H9 (cell line): ENCODE measurements at regions not wholly inside any gene's neighbourhood (a gene's known extent, or its start where the extent isn't known, plus 50 kb on each side); places are given as distances from the start of the nearest gene placed in this dataset.

Experiments
- DNase-seq: peaks from one replicate; pipeline ENCODE4 v3.0.0-alpha.2; 2017
- H2AFZ ChIP-seq: one replicate; pipeline ENCODE4 v1.6.1; 2013; ENCODE audit warnings: mild to moderate bottlenecking, low read length, control low read depth, moderate library complexity
- H2AK5ac ChIP-seq: 2 replicates; pipeline ENCODE4 v1.6.1; 2013; ENCODE audit warnings: low read length, control low read depth, mixed read lengths; ENCODE audit not compliant: insufficient read length
- H2BK120ac ChIP-seq: one replicate; pipeline ENCODE4 v1.6.1; 2013; ENCODE audit warnings: low read depth, mild to moderate bottlenecking, low read length, control low read depth, inconsistent platforms; ENCODE audit not compliant: poor library complexity, severe bottlenecking
- H2BK12ac ChIP-seq: 2 replicates; pipeline ENCODE4 v1.6.1; 2013; ENCODE audit warnings: low read length, control low read depth, mixed read lengths, low read depth; ENCODE audit not compliant: insufficient read length
- H2BK15ac ChIP-seq: 2 replicates; pipeline ENCODE4 v1.6.1; 2013; ENCODE audit warnings: low read depth, low read length, control low read depth
- H2BK20ac ChIP-seq: one replicate; pipeline ENCODE4 v1.6.1; 2013; ENCODE audit warnings: low read depth, mild to moderate bottlenecking, low read length, control low read depth, inconsistent platforms; ENCODE audit not compliant: poor library complexity, severe bottlenecking
- H2BK5ac ChIP-seq: 2 replicates; pipeline ENCODE4 v1.6.1; 2013; ENCODE audit warnings: low read length, control low read depth, mixed read lengths; ENCODE audit not compliant: insufficient read length
- H3K14ac ChIP-seq: 2 replicates; pipeline ENCODE4 v1.6.1; 2013; ENCODE audit warnings: low read length, control low read depth; ENCODE audit not compliant: insufficient read depth
- H3K18ac ChIP-seq: 2 replicates; pipeline ENCODE4 v1.6.1; 2013; ENCODE audit warnings: low read depth, mild to moderate bottlenecking, mixed read lengths, low read length, control low read depth; ENCODE audit not compliant: insufficient read length
- H3K23ac ChIP-seq: 2 replicates; pipeline ENCODE4 v1.6.1; 2013; ENCODE audit warnings: low read length, control low read depth, mixed read lengths, low read depth; ENCODE audit not compliant: insufficient read length
- H3K23me2 ChIP-seq: 2 replicates; pipeline ENCODE4 v1.6.1; 2013; ENCODE audit warnings: low read depth, mild to moderate bottlenecking, mixed read lengths, low read length, control low read depth; ENCODE audit not compliant: insufficient read length, poor library complexity, severe bottlenecking
- H3K27ac ChIP-seq: 2 replicates; pipeline ENCODE4 v1.5.1; 2013; ENCODE audit warnings: low read length, control low read depth, mixed read lengths, low read depth; ENCODE audit not compliant: insufficient read length
- H3K27me3 ChIP-seq: 2 replicates; pipeline ENCODE4 v1.6.1; 2013; ENCODE audit warnings: low read length, control low read depth, inconsistent platforms; ENCODE audit not compliant: insufficient read depth
- H3K4ac ChIP-seq: 2 replicates; pipeline ENCODE4 v1.6.1; 2013; ENCODE audit warnings: low read depth, mild to moderate bottlenecking, control low read depth, inconsistent platforms, low read length, moderate library complexity
- H3K4me1 ChIP-seq: 2 replicates; pipeline ENCODE4 v1.6.1; 2013; ENCODE audit warnings: low read length, control low read depth, inconsistent platforms; ENCODE audit not compliant: insufficient read depth
- H3K4me2 ChIP-seq: 2 replicates; pipeline ENCODE4 v1.6.1; 2013; ENCODE audit warnings: low read length, control low read depth, mixed read lengths; ENCODE audit not compliant: insufficient read length, insufficient read depth
- H3K56ac ChIP-seq: 2 replicates; pipeline ENCODE4 v1.6.1; 2013; ENCODE audit warnings: low read depth, mild to moderate bottlenecking, mixed read lengths, low read length, control low read depth; ENCODE audit not compliant: insufficient read length
- H3K79me1 ChIP-seq: 2 replicates; pipeline ENCODE4 v1.6.1; 2013; ENCODE audit warnings: low read depth, mild to moderate bottlenecking, moderate library complexity, low read length, control low read depth, inconsistent platforms; ENCODE audit not compliant: insufficient read depth, poor library complexity, severe bottlenecking
- H3K79me2 ChIP-seq: 2 replicates; pipeline ENCODE4 v1.6.1; 2013; ENCODE audit warnings: low read length, control low read depth, inconsistent platforms; ENCODE audit not compliant: insufficient read depth
- H3K9ac ChIP-seq: 2 replicates; pipeline ENCODE4 v1.6.1; 2013; ENCODE audit warnings: low read length, control low read depth, mixed read lengths; ENCODE audit not compliant: insufficient read length; ENCODE audit errors: extremely low read depth
- H3K9me3 ChIP-seq: one replicate; pipeline ENCODE4 v1.6.1; 2013; ENCODE audit warnings: low read depth, low read length, inconsistent platforms; ENCODE audit not compliant: control insufficient read depth
- H3T11ph ChIP-seq: one replicate; pipeline ENCODE4 v1.6.1; 2013; ENCODE audit warnings: mild to moderate bottlenecking, low read length, control low read depth, inconsistent platforms
- H4K20me1 ChIP-seq: one replicate; pipeline ENCODE4 v1.6.1; 2013; ENCODE audit not compliant: control insufficient read depth, insufficient read length, insufficient read depth
- H4K5ac ChIP-seq: 2 replicates; pipeline ENCODE4 v1.6.1; 2013; ENCODE audit warnings: low read depth, mild to moderate bottlenecking, mixed read lengths, low read length, control low read depth; ENCODE audit not compliant: insufficient read length
- H4K8ac ChIP-seq: replicated peaks from 2 replicates; pipeline ENCODE4 v1.6.1; 2013; ENCODE audit warnings: low read length, control low read depth, mixed read lengths, low read depth; ENCODE audit not compliant: insufficient read length
- H4K91ac ChIP-seq: 2 replicates; pipeline ENCODE4 v1.6.1; 2013; ENCODE audit warnings: low read depth, mild to moderate bottlenecking, moderate library complexity, mixed read lengths, low read length, control low read depth; ENCODE audit not compliant: insufficient read length
- H3K27ac Mint-ChIP-seq, 3 experiments: 2 replicates in 2 of 3; 3 replicates in 1 of 3; pipeline ENCODE4 v1.8.0; 2020 to 2021; ENCODE audit warnings: mixed read lengths in 3 of 3, mild to moderate bottlenecking in 1 of 3, moderate library complexity in 1 of 3
- H3K27me3 Mint-ChIP-seq: 2 replicates; pipeline ENCODE4 v1.8.0; 2021; ENCODE audit warnings: low read depth, mild to moderate bottlenecking, moderate library complexity, mixed read lengths
- H3K36me3 Mint-ChIP-seq, 3 experiments: 2 replicates in 2 of 3; 3 replicates in 1 of 3; pipeline ENCODE4 v1.8.0; 2020 to 2021; ENCODE audit warnings: low read depth in 3 of 3, mixed read lengths in 3 of 3; ENCODE audit not compliant: insufficient read depth in 1 of 3
- H3K4me1 Mint-ChIP-seq, 2 experiments: 2 replicates each; pipeline ENCODE4 v1.8.0; 2020; ENCODE audit warnings: mixed read lengths in 2 of 2
- H3K4me3 Mint-ChIP-seq, 2 experiments: 2 replicates in 1 of 2; 3 replicates in 1 of 2; pipeline ENCODE4 v1.8.0; 2020 to 2021; ENCODE audit warnings: mild to moderate bottlenecking in 2 of 2, mixed read lengths in 2 of 2, moderate library complexity in 1 of 2
- H3K9me3 Mint-ChIP-seq, 2 experiments: 2 replicates in 1 of 2; 3 replicates in 1 of 2; pipeline ENCODE4 v1.8.0; 2020; ENCODE audit warnings: mild to moderate bottlenecking in 2 of 2, mixed read lengths in 2 of 2, moderate library complexity in 1 of 2
- WGBS: extraction: QIAGEN DNeasy Blood & Tissue Kit; methylation state at CpG from one replicate; pipeline ENCODE4 v1.1.7; 2013; ENCODE audit warnings: missing lambda C conversion rate, low lambda C conversion rate, mixed read lengths; ENCODE audit not compliant: insufficient read length; ENCODE audit errors: extremely low coverage; 5-methylcytosine and 5-hydroxymethylcytosine counted together
- TF ChIP-seq, protein P1 (sequence below): fragments of 200-600 bp; sonication (generic); conservative IDR thresholded peaks from 3 replicates; pipeline ENCODE4 v1.8.0; 2021; ENCODE audit warnings: antibody characterized with exemption, mild to moderate bottlenecking

DNA sequence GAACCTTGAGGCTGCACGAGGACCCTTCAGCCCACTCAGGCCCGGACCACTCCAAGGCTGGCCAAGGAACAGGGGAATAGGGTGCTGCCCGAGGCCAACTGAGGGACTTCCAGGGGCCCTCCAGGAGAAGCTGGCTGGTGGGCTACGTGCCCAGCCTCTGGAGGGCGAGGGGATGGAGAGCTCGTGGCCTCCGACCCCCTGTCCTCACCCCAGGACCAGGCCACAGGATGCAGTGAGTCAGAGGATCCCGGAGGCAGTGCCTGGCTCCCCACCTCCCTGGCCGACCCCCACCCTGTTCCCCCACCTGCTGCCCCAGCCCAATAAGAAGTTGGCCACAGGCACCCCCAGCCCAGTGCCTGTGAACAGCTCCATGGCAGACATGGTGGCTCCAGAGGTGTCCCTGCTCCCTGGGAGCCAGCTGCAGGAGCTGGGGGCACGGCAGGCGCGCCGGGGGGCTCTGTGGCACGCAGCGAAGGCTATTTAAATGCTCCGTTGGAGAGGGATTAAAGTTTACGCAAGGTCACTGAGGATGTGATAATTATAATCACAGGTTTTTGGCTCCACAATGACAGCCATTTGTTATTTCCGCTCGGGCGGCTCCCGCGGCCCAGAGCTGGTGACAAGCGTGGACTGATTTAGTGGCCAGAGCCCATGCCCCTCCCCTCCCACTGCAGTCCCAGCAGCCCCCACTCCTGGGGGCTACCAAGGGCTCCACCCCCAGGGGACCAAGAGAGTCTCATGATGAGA is 95.7 kb upstream of the NKX1-1 start:
- Histone ChIP-seq H3K9me3 (no peaks in the 10 kb centered on the region), H4K8ac (no peak overlapping the region), H3K23ac (no peak overlapping the region), H3K27me3 (no peaks in the 10 kb centered on the region), H3K56ac (no peak overlapping the region), H2BK15ac (no peak overlapping the region), H3K23me2 (no peaks in the 10 kb centered on the region), H2BK120ac (no peak overlapping the region), H3K18ac (no peak overlapping the region), H2BK12ac (no peak overlapping the region), H2AFZ (no peak overlapping the region), H2AK5ac (no peak overlapping the region), H3K79me2 (no peaks in the 10 kb centered on the region), H2BK5ac (no peak overlapping the region), H3K4me2 (no peak overlapping the region), H3K79me1 (no peaks in the 10 kb centered on the region), H3K27ac (no peak overlapping the region), H2BK20ac (no peak overlapping the region), H4K91ac (no peak overlapping the region), H4K5ac (no peak overlapping the region), H3K14ac (no peak overlapping the region), H3T11ph (no peak overlapping the region), H3K4me1 (no peaks in the 10 kb centered on the region), H4K20me1 (no peaks in the 10 kb centered on the region), H3K4ac (no peak overlapping the region), H3K9ac (no peak overlapping the region)
- H3K4me1 Mint-ChIP-seq = peaks cover 5 to 9% of the 10 kb centered on the region in 2 experiments
- H3K27me3 Mint-ChIP-seq = peaks cover 3% of the 10 kb centered on the region
- H3K9me3 Mint-ChIP-seq = no peaks in the 10 kb centered on the region
- peak; percentile 18 for DNase-seq
- WGBS = no CpG with 5 or more reads among the region's 23 CpGs
- no peak overlapping the region for H3K27ac Mint-ChIP-seq
- no peaks in the 10 kb centered on the region for H3K36me3 Mint-ChIP-seq
- H3K4me3 Mint-ChIP-seq = no peak overlapping the region
- TF ChIP-seq, protein P1, sequence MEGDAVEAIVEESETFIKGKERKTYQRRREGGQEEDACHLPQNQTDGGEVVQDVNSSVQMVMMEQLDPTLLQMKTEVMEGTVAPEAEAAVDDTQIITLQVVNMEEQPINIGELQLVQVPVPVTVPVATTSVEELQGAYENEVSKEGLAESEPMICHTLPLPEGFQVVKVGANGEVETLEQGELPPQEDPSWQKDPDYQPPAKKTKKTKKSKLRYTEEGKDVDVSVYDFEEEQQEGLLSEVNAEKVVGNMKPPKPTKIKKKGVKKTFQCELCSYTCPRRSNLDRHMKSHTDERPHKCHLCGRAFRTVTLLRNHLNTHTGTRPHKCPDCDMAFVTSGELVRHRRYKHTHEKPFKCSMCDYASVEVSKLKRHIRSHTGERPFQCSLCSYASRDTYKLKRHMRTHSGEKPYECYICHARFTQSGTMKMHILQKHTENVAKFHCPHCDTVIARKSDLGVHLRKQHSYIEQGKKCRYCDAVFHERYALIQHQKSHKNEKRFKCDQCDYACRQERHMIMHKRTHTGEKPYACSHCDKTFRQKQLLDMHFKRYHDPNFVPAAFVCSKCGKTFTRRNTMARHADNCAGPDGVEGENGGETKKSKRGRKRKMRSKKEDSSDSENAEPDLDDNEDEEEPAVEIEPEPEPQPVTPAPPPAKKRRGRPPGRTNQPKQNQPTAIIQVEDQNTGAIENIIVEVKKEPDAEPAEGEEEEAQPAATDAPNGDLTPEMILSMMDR = no peak
